ENCODE measurements at regions not wholly inside any gene's neighbourhood (a gene's known extent, or its start where the extent isn't known, plus 50 kb on each side); places are given as distances from the start of the nearest gene placed in this dataset.

GRCh38 chr11:130782361-130783222, 133.7 kb downstream of the SNX19 start:
- no peak for TF ChIP-seq CTCF (IDR thresholded peaks at IDR 0.05; ENCODE audit: low read depth, low read length)
- no peak overlapping the region for H3K4me3 ChIP-seq (replicated peaks in 1 of 2; ENCODE audit: low read depth in 2 of 2, low read length in 2 of 2)
- peak; percentile 77 to 86 for DNase-seq (ENCODE audit: low read depth in 2 of 2)

GRCh38 chr11:130783323-130783722, 133.0 kb downstream of the SNX19 start:
- peak in 1 of 2 donors; percentile 18 for DNase-seq (ENCODE audit: low read depth in 2 of 2)
- no peak for TF ChIP-seq CTCF (IDR thresholded peaks at IDR 0.05; ENCODE audit: low read depth, low read length)
- no peak overlapping the region for H3K4me3 ChIP-seq (replicated peaks in 1 of 2; ENCODE audit: low read depth in 2 of 2, low read length in 2 of 2)

DNA sequence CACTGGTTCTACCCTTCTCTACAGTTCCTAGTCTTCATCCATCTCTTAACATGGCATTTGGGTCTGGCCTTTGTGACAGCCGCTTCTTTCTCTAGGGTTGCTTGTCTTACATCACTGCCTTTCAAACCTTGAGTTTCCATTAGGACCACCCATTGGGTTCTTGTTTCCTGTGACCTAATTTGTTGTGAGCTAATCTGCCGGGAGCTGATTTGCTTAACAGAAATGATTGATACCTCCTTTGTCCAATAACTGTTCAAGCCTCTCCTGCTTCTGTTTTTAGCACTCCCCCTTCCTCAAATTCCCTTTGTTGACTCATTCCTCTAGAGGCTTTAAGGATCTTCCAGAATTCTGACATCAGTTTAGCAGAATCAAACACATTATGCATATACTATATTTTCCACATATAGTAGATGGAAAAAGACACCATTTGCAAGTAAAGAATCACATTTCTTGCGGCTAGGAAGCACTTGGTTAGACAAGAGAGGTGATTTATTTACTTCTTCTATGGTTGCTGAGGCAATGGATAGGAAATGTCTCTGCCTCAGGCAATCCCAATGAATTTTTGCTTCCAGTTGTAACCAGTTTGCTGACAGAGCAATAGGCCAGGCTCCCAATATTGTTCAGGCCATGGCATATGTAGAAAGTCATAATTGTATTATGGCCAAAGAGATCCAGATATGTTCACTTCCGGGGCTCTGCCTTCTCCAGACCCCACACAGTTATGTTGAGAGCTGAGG, 130.7 kb downstream of the SNX19 start:
- H3K4me3 ChIP-seq (replicated peaks in 1 of 2; ENCODE audit: low read depth in 2 of 2, low read length in 2 of 2) = no peak overlapping the region
- TF ChIP-seq CTCF (IDR thresholded peaks at IDR 0.05; ENCODE audit: low read depth, low read length) = no peak
- DNase-seq (ENCODE audit: low read depth in 2 of 2) = peak; percentile 61 to 84

DNA sequence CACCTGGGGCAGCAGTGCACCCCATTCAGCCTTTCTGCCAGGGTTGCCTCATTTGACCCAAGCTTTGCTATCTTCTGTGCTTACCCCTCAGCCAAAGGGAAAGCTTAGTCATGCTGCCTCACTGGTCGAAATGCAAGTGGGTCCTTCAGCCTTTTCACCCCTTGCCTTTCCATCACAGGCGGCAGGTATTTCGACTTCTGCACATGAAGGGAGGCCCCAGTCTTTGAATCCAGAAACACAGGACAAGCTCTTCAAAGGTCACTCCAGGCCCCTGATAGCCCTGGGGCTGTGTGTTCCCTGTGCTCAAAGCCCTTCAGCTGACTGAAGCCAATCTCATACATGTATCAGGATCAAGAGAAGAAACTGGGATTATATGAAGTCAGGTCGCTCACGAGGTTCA, 129.7 kb downstream of the SNX19 start:
- DNase-seq (ENCODE audit: low read depth in 2 of 2) = no peak
- no peak for TF ChIP-seq CTCF (IDR thresholded peaks at IDR 0.05; ENCODE audit: low read depth, low read length)
- H3K4me3 ChIP-seq (replicated peaks in 1 of 2; ENCODE audit: low read depth in 2 of 2, low read length in 2 of 2) = no peak overlapping the region

- TF ChIP-seq CTCF (IDR thresholded peaks at IDR 0.05; ENCODE audit: low read depth, low read length) = no peak
- DNase-seq (ENCODE audit: low read depth in 2 of 2) = peak; percentile 14 to 19
- no peak overlapping the region for H3K4me3 ChIP-seq (replicated peaks in 1 of 2; ENCODE audit: low read depth in 2 of 2, low read length in 2 of 2)
These were observed 129.1 kb downstream of the SNX19 start for GRCh38 chr11:130787092-130787616.

- no peak overlapping the region for H3K4me3 ChIP-seq (replicated peaks in 1 of 2; ENCODE audit: low read depth in 2 of 2, low read length in 2 of 2)
- no peak for DNase-seq (ENCODE audit: low read depth in 2 of 2)
- TF ChIP-seq CTCF (IDR thresholded peaks at IDR 0.05; ENCODE audit: low read depth, low read length) = no peak
These were observed 128.2 kb downstream of the SNX19 start for GRCh38 chr11:130787973-130788570.

Data from cardiac fibroblast (primary cell).